Gastrocnemius medialis (tissue), 4 donors: ENCODE measurements at regions not wholly inside any gene's neighbourhood (a gene's known extent, or its start where the extent isn't known, plus 50 kb on each side); places are given as distances from the start of the nearest gene placed in this dataset.

ENCODE experiments used
- POLR2A ChIP-seq, 2 donors: fragments of 450-650 bp; IDR thresholded peaks; one replicate each; pipeline ENCODE4 v1.6.1; 2017; ENCODE audit warnings: antibody characterized with exemption in 2 of 2, mild to moderate bottlenecking in 2 of 2, moderate library complexity in 2 of 2
- TF ChIP-seq, protein P1 (sequence below), 5 experiments: fragments of 450-650 bp in 3 of 5; fragments of 200-600 bp in 2 of 5; sonication (generic) in 2 of 5; IDR thresholded peaks in 4 of 5; conservative IDR thresholded peaks in 1 of 5; 1 replicate in 4 of 5; 2 replicates in 1 of 5; pipeline ENCODE4 v1.5.1; 2016 to 2019; ENCODE audit warnings: antibody characterized with exemption in 5 of 5, mild to moderate bottlenecking in 3 of 5, moderate library complexity in 3 of 5

DNA sequence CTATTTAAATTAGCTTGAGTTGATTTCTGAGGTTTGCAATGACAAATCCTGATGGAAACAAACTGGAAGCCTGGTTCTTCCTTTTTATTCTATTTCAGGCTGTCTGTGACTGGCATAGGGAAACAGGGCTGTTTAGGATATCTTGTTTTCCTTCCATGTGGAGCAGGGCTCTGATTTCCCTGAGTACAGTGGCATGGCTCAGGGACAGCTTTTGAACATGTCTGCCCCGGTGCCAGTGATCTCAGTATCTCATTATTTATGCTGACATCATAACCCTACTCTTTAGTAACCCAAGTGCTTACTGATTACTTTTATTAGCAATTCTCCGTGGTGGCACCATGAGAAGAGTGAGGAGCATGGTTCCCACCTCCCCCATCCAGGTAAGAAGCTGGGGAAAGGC, 720.3 kb downstream of the GALR1 start:
- TF ChIP-seq, protein P1, sequence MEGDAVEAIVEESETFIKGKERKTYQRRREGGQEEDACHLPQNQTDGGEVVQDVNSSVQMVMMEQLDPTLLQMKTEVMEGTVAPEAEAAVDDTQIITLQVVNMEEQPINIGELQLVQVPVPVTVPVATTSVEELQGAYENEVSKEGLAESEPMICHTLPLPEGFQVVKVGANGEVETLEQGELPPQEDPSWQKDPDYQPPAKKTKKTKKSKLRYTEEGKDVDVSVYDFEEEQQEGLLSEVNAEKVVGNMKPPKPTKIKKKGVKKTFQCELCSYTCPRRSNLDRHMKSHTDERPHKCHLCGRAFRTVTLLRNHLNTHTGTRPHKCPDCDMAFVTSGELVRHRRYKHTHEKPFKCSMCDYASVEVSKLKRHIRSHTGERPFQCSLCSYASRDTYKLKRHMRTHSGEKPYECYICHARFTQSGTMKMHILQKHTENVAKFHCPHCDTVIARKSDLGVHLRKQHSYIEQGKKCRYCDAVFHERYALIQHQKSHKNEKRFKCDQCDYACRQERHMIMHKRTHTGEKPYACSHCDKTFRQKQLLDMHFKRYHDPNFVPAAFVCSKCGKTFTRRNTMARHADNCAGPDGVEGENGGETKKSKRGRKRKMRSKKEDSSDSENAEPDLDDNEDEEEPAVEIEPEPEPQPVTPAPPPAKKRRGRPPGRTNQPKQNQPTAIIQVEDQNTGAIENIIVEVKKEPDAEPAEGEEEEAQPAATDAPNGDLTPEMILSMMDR (IDR thresholded peaks at IDR 0.05 in 4 of 5, conservative IDR thresholded peaks at IDR 0.05 in 1 of 5), result no peak
- TF ChIP-seq POLR2A (IDR thresholded peaks at IDR 0.05), result no peak
